ENCODE measurements at regions not wholly inside any gene's neighbourhood (a gene's known extent, or its start where the extent isn't known, plus 50 kb on each side); places are given as distances from the start of the nearest gene placed in this dataset.

GRCh38 chr22:27452922-27453321 is 348.6 kb downstream of the MN1 start:
- Histone ChIP-seq H3K27ac (ENCODE audit: low read depth, low read length) (no peak overlapping the region), H3K36me3 (ENCODE audit: insufficient read depth, low read length) (no peaks in the 10 kb centered on the region), H3K9ac (ENCODE audit: low read length) (no peak overlapping the region), H3K27me3 (ENCODE audit: control insufficient read depth in 1 of 2, insufficient read depth in 2 of 2, low read length in 2 of 2) (no peaks in the 10 kb centered on the region), H3K4me3 (ENCODE audit: low read depth in 1 of 2, low read length in 2 of 2) (no peak overlapping the region), H3K9me3 (ENCODE audit: low read length) (no peaks in the 10 kb centered on the region), H3K4me1 (ENCODE audit: insufficient read depth, low read length) (no peaks in the 10 kb centered on the region)

- no peaks in the 10 kb centered on the region for H3K27me3 ChIP-seq (ENCODE audit: control insufficient read depth in 1 of 2, insufficient read depth in 2 of 2, low read length in 2 of 2)
- no peak overlapping the region for H3K27ac ChIP-seq (ENCODE audit: low read depth, low read length)
- no peak overlapping the region for H3K4me3 ChIP-seq (ENCODE audit: low read depth in 1 of 2, low read length in 2 of 2)
Observed at GRCh38 chr22:27453725-27454124, 347.8 kb downstream of the MN1 start.

DNA sequence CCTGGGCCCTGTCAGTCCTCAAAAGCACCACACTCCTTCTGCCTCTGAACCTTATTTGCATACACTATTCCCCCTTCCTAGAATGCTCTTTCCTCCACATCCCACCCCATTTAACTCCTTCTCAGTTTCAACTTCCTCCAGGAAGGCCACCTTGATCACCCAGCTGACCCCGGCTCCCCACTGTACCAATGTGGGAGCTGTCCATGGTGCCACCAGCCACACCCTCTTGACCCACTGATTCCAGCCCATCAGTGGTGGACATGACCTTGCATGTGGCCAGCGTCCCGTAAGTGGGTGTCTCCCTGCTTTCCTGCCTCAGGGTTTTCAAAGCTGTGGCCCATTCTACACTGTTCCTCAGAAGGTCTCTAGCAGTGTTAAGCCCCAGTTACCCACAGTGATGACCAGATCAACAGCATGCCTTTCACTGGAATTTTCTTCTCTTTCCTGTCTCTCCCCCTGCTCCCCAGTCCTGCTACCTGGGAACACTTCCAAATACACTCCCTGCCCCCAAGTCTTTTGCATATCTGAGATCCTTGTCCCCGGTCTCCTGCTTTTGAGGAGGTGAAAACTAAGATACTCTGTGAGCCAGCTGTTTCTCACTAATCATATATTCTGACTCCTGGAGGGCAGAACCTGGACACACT is 346.6 kb downstream of the MN1 start:
- H3K27me3 ChIP-seq (ENCODE audit: control insufficient read depth in 1 of 2, insufficient read depth in 2 of 2, low read length in 2 of 2) = no peaks in the 10 kb centered on the region
- no peaks in the 10 kb centered on the region for H3K4me1 ChIP-seq (ENCODE audit: insufficient read depth, low read length)
- H3K36me3 ChIP-seq (ENCODE audit: insufficient read depth, low read length) = no peaks in the 10 kb centered on the region
- H3K9me3 ChIP-seq (ENCODE audit: low read length) = no peaks in the 10 kb centered on the region
- no peak overlapping the region for H3K27ac ChIP-seq (ENCODE audit: low read depth, low read length)
- H3K4me3 ChIP-seq (ENCODE audit: low read depth in 1 of 2, low read length in 2 of 2) = no peak overlapping the region
- no peak overlapping the region for H3K9ac ChIP-seq (ENCODE audit: low read length)

More at GRCh38 chr22:27453725-27454124, 347.8 kb downstream of the MN1 start:
- no peaks in the 10 kb centered on the region for H3K4me1 ChIP-seq (ENCODE audit: insufficient read depth, low read length)
- no peaks in the 10 kb centered on the region for H3K36me3 ChIP-seq (ENCODE audit: insufficient read depth, low read length)
- H3K9me3 ChIP-seq (ENCODE audit: low read length) = no peaks in the 10 kb centered on the region
- H3K9ac ChIP-seq (ENCODE audit: low read length) = no peak overlapping the region

- H3K27me3 ChIP-seq (ENCODE audit: control insufficient read depth in 1 of 2, insufficient read depth in 2 of 2, low read length in 2 of 2) = no peaks in the 10 kb centered on the region
- no peak overlapping the region for H3K4me3 ChIP-seq (ENCODE audit: low read depth in 1 of 2, low read length in 2 of 2)
- no peaks in the 10 kb centered on the region for H3K36me3 ChIP-seq (ENCODE audit: insufficient read depth, low read length)
- H3K4me1 ChIP-seq (ENCODE audit: insufficient read depth, low read length) = no peaks in the 10 kb centered on the region
- no peak overlapping the region for H3K9ac ChIP-seq (ENCODE audit: low read length)
- no peaks in the 10 kb centered on the region for H3K9me3 ChIP-seq (ENCODE audit: low read length)
- H3K27ac ChIP-seq (ENCODE audit: low read depth, low read length) = no peak overlapping the region
Observed at GRCh38 chr22:27455526-27455925, 346.0 kb downstream of the MN1 start.

- no peak overlapping the region for H3K9ac ChIP-seq (ENCODE audit: low read length)
- H3K9me3 ChIP-seq (ENCODE audit: low read length) = no peaks in the 10 kb centered on the region
- H3K4me1 ChIP-seq (ENCODE audit: insufficient read depth, low read length) = peaks cover 7% of the 10 kb centered on the region
- H3K27ac ChIP-seq (ENCODE audit: low read depth, low read length) = no peak overlapping the region
- no peak overlapping the region for H3K4me3 ChIP-seq (ENCODE audit: low read depth in 1 of 2, low read length in 2 of 2)
- no peaks in the 10 kb centered on the region for H3K27me3 ChIP-seq (ENCODE audit: control insufficient read depth in 1 of 2, insufficient read depth in 2 of 2, low read length in 2 of 2)
- no peaks in the 10 kb centered on the region for H3K36me3 ChIP-seq (ENCODE audit: insufficient read depth, low read length)
Observed at GRCh38 chr22:27456696-27457503, 344.7 kb downstream of the MN1 start.

GRCh38 chr22:27459999-27460398 is 341.6 kb downstream of the MN1 start:
- Histone ChIP-seq H3K4me1 (ENCODE audit: insufficient read depth, low read length) (peaks cover 8% of the 10 kb centered on the region), H3K9me3 (ENCODE audit: low read length) (no peaks in the 10 kb centered on the region), H3K27me3 (ENCODE audit: control insufficient read depth in 1 of 2, insufficient read depth in 2 of 2, low read length in 2 of 2) (no peaks in the 10 kb centered on the region), H3K27ac (ENCODE audit: low read depth, low read length) (no peak overlapping the region), H3K36me3 (ENCODE audit: insufficient read depth, low read length) (no peaks in the 10 kb centered on the region), H3K9ac (ENCODE audit: low read length) (no peak overlapping the region), H3K4me3 (ENCODE audit: low read depth in 1 of 2, low read length in 2 of 2) (no peak overlapping the region)

GRCh38 chr22:27460591-27461347 is 340.8 kb downstream of the MN1 start:
- Histone ChIP-seq H3K9me3 (ENCODE audit: low read length) (no peaks in the 10 kb centered on the region), H3K27me3 (ENCODE audit: control insufficient read depth in 1 of 2, insufficient read depth in 2 of 2, low read length in 2 of 2) (no peaks in the 10 kb centered on the region), H3K9ac (ENCODE audit: low read length) (no peak overlapping the region), H3K27ac (ENCODE audit: low read depth, low read length) (no peak overlapping the region), H3K36me3 (ENCODE audit: insufficient read depth, low read length) (no peaks in the 10 kb centered on the region), H3K4me3 (ENCODE audit: low read depth in 1 of 2, low read length in 2 of 2) (no peak overlapping the region), H3K4me1 (ENCODE audit: insufficient read depth, low read length) (peaks cover 8% of the 10 kb centered on the region)

GRCh38 chr22:27461470-27461869 is 340.1 kb downstream of the MN1 start:
- Histone ChIP-seq H3K36me3 (ENCODE audit: insufficient read depth, low read length) (no peaks in the 10 kb centered on the region), H3K27ac (ENCODE audit: low read depth, low read length) (no peak overlapping the region), H3K4me3 (ENCODE audit: low read depth in 1 of 2, low read length in 2 of 2) (no peak overlapping the region)

GRCh38 chr22:27462190-27462589 is 339.4 kb downstream of the MN1 start:
- Histone ChIP-seq H3K27me3 (ENCODE audit: control insufficient read depth in 1 of 2, insufficient read depth in 2 of 2, low read length in 2 of 2) (no peaks in the 10 kb centered on the region), H3K9me3 (ENCODE audit: low read length) (no peaks in the 10 kb centered on the region), H3K36me3 (ENCODE audit: insufficient read depth, low read length) (no peaks in the 10 kb centered on the region), H3K4me3 (ENCODE audit: low read depth in 1 of 2, low read length in 2 of 2) (no peak overlapping the region), H3K4me1 (ENCODE audit: insufficient read depth, low read length) (peaks cover 8% of the 10 kb centered on the region), H3K9ac (ENCODE audit: low read length) (no peak overlapping the region), H3K27ac (ENCODE audit: low read depth, low read length) (no peak overlapping the region)

More at GRCh38 chr22:27461470-27461869, 340.1 kb downstream of the MN1 start:
- H3K9ac ChIP-seq (ENCODE audit: low read length) = no peak overlapping the region
- H3K9me3 ChIP-seq (ENCODE audit: low read length) = no peaks in the 10 kb centered on the region
- no peaks in the 10 kb centered on the region for H3K27me3 ChIP-seq (ENCODE audit: control insufficient read depth in 1 of 2, insufficient read depth in 2 of 2, low read length in 2 of 2)
- peaks cover 8% of the 10 kb centered on the region for H3K4me1 ChIP-seq (ENCODE audit: insufficient read depth, low read length)

- no peaks in the 10 kb centered on the region for H3K9me3 ChIP-seq (ENCODE audit: low read length)
- H3K9ac ChIP-seq (ENCODE audit: low read length) = no peak overlapping the region
- H3K36me3 ChIP-seq (ENCODE audit: insufficient read depth, low read length) = no peaks in the 10 kb centered on the region
- peaks cover 8% of the 10 kb centered on the region for H3K4me1 ChIP-seq (ENCODE audit: insufficient read depth, low read length)
- H3K27me3 ChIP-seq (ENCODE audit: control insufficient read depth in 1 of 2, insufficient read depth in 2 of 2, low read length in 2 of 2) = no peaks in the 10 kb centered on the region
- H3K27ac ChIP-seq (ENCODE audit: low read depth, low read length) = no peak overlapping the region
- no peak overlapping the region for H3K4me3 ChIP-seq (ENCODE audit: low read depth in 1 of 2, low read length in 2 of 2)
Observed at GRCh38 chr22:27463121-27463660, 338.4 kb downstream of the MN1 start.

DNA sequence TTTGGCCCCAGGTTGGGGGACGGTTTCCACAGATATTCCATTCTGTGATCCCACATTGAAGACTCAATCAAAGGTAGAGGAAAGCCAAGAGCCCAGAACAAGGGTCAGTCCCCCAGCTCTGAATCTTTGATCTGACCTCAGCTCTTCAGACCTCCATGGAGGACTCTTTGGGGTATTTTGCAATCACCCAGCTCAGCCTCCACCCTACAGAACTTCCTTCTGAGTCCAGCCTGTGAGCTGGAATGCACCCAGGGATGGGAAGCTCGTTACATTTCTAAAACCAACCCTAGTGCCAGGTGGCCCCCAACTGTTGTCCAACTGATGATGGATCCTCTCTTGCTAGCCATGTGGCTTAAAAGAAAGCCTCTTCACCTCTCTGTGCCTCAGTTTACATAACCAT is 335.3 kb downstream of the MN1 start:
- Histone ChIP-seq H3K36me3 (ENCODE audit: insufficient read depth, low read length) (no peaks in the 10 kb centered on the region), H3K9ac (ENCODE audit: low read length) (no peak overlapping the region), H3K27me3 (ENCODE audit: control insufficient read depth in 1 of 2, insufficient read depth in 2 of 2, low read length in 2 of 2) (no peaks in the 10 kb centered on the region), H3K4me1 (ENCODE audit: insufficient read depth, low read length) (peaks cover 8% of the 10 kb centered on the region), H3K4me3 (ENCODE audit: low read depth in 1 of 2, low read length in 2 of 2) (no peak overlapping the region), H3K9me3 (ENCODE audit: low read length) (no peaks in the 10 kb centered on the region), H3K27ac (ENCODE audit: low read depth, low read length) (no peak overlapping the region)

Measured in muscle layer of colon (tissue), 2 donors.